ENCODE measurements at regions not wholly inside any gene's neighbourhood (a gene's known extent, or its start where the extent isn't known, plus 50 kb on each side); places are given as distances from the start of the nearest gene placed in this dataset.

DNA sequence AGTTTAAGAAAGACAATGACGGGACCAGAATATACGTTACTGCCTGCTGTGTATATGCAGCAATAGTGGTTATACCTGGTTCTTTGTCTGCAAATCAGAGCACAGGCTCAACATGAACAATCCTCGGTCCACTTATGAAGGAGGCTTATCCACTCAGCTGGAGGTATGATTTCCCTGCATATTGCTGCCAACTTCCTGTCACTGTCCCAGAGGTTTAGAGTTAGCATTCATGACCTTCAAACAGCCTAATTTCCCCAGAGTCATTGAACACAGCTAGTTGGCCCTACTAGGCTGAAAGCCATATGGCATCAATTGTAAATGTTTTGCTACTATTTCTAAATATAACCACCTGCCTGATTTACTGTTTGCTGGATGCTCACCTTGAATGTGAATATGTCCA lies 224.9 kb upstream of the ZNF717 start:
- DNase-seq (ENCODE audit: low read depth in 2 of 2): no peak

DNA sequence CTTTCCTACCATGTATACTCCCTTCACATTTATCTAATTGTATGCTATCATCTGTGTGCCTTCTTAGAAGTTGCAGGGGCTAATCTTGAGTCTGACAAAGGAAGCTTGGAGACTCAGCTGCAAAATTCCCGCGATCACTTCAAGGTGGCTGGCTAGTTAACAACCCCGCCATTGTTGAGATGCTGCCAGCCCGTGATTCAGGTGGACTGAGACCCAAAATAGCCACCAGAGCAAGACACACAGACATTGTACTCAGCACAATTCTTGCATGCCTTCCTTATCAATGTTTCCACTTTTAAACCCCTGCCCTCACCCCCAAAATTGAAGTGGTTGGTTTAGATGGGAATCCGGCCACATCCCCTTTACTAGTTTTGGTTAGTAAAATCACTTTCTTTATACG lies 225.8 kb upstream of the ZNF717 start:
- no peak for DNase-seq (ENCODE audit: low read depth in 2 of 2)

DNA sequence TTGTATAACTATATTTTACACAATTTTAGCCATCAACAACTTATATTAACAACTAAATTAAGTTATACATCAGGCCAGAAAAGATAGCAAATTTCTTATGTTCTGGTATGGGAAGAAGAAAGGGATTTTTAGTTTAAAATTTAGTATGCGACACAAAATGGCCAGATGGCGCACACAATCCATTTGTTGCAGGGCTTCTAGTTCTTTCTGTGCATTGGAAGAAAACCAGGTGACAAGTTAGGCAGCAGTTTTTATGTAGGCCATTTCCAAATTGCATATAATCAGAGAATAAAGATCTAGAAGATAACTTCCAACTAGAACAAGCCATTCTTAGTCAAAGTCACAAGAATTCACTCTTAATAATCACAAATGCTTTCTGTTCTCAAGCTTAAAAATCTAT lies 230.1 kb upstream of the ZNF717 start:
- no peak for DNase-seq (ENCODE audit: low read depth in 2 of 2)

GRCh38 chr3:76016111-76016510 lies 230.8 kb upstream of the ZNF717 start:
- no peak for DNase-seq (ENCODE audit: low read depth in 2 of 2)

- no peak for DNase-seq (ENCODE audit: low read depth in 2 of 2)
Observed at GRCh38 chr3:76016769-76017439, 231.6 kb upstream of the ZNF717 start.

DNA sequence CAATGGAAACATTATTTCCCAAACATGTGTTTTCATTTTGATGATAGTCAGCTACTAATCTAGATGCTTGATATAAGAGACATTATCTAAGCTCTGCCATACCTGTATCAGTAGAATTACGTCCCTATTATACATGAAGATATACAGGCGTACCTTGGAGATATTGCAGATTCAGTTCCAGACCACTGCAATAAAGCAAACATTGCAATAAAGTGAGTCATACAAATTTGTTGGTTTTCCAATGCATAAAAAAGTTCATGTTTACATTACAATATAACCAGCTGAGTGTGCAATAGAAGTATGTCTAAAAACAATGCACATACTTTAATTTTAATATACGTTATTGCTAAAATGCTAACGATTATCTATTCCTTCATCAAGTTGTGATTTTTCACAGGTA lies 236.0 kb upstream of the ZNF717 start:
- no peak for DNase-seq (ENCODE audit: low read depth in 2 of 2)

DNA sequence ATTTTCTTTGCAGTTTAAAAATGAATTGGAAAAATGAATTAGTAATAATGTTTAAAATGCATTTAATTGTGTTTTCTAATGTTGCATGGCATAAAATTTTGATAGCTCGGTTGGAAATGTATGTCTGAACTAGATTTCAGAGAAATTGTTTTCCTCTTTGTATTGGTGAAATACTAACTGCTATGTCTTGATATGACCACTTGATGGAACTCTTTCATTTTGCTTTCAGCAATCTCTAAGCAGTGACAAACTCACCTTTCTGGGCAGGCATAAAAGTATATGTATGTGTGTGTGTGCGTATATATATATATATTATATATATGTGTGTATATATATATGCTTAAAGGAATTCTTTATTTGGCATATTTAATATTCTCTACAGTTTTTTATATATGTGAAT lies 239.3 kb upstream of the ZNF717 start:
- DNase-seq (ENCODE audit: low read depth in 2 of 2): no peak

- DNase-seq (ENCODE audit: low read depth in 2 of 2): no peak
Observed at GRCh38 chr3:76025561-76025960, 240.2 kb upstream of the ZNF717 start.

GRCh38 chr3:76026379-76026778 lies 241.0 kb upstream of the ZNF717 start:
- DNase-seq (ENCODE audit: low read depth in 2 of 2): no peak

DNA sequence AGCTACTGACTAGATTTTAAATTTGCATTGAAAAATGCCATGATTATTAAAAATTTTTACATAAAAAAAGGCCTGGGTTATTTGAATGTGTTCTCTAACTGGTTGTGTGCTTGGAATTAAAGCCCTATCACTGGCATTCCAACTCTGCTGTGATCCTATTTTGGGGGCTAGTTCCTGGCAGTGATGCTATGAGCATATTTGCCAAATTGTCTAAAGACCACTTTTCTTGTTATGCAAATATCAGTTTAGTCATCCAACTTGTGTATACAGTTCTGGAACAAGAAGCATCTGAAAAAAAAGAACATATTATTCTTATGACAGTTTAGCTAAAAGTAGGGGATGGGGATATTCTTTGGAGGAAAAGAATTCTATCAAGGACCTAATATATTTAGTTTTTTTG lies 243.4 kb upstream of the ZNF717 start:
- no peak for DNase-seq (ENCODE audit: low read depth in 2 of 2)

DNA sequence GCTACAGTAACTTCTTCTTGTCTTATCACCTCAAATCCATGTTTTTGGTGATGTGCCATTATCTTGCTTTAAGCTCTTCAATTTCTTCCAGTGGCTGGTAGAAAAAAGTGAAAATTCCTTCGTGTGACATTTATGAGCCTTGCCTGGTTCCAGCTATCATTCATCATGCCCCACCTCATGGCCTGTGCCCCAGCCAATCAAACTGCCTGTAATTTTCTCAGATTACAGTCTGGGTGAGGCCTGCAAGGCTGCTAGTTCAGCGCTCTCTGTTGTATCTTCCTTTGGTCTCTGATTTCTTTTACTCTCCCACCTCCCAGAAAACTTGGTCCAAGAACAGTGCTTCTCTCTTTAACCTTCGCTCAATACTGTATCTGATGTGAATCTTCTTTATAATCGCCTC lies 249.3 kb upstream of the ZNF717 start:
- DNase-seq (ENCODE audit: low read depth in 2 of 2): no peak

- no peak for DNase-seq (ENCODE audit: low read depth in 2 of 2)
Observed at GRCh38 chr3:76035117-76035516, 249.8 kb upstream of the ZNF717 start.

DNA sequence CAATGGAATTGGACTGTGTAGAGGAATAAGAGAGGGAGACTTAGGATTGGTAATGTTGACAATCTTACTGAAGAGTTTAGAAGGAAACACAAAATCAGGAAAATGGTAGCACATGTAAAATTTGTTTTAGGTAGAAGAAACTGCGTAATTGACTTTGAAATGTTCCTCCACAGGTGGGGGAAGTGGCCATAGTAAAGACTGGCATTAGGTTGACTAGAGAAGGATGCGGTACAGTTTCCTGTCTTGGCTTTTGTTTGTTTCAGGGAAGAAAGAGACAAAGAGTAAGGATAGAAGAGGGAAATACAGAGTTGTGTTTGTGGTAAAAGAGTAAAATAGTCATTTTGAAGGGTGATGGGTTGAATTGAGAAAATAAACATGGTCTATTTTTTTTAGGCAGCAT lies 253.6 kb upstream of the ZNF717 start:
- no peak for DNase-seq (ENCODE audit: low read depth in 2 of 2)

GRCh38 chr3:76039431-76039830 lies 254.1 kb upstream of the ZNF717 start:
- DNase-seq (ENCODE audit: low read depth in 2 of 2): no peak

GRCh38 chr3:76040946-76041345 lies 255.6 kb upstream of the ZNF717 start:
- DNase-seq (ENCODE audit: low read depth in 2 of 2): no peak

DNA sequence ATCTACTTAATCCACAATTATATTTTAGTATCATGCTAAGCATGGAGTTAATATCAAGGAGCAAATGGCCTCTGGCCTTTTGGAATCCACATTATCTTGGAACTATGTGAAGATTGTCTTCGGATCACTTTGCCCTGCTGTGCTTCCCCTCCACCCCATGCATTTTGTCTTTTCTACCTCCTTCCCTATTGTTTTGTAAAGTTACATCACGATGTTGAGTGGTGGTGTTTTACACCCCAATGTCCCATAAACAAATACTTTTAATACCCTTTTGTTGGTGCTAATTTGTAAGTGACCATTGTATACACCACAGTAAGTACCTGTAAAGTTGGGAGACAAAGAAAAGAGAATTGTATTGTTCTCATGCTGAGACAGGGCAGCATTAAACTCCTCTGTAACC lies 258.4 kb upstream of the ZNF717 start:
- no peak for DNase-seq (ENCODE audit: low read depth in 2 of 2)

- no peak for DNase-seq (ENCODE audit: low read depth in 2 of 2)
Observed at GRCh38 chr3:76044601-76045600, 259.6 kb upstream of the ZNF717 start.

DNA sequence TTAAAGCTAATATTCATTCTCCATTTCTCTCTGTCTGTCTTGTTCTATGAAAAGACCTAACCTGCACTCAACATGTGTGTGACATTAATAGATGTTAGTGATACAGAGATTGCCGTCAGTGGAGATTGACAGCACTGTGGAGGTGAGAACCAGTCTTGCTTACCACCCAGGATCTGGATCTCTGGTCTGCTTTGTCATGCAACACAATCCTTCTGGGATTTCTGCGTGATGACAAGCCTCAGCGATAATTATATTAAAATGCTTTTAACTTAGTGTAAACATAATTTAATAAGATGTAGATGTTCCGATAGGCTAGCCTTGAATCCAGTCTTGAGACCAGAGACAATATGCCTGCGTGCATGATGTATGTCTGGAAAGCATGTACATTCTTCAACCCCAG lies 262.0 kb upstream of the ZNF717 start:
- DNase-seq (ENCODE audit: low read depth in 2 of 2): no peak

DNA sequence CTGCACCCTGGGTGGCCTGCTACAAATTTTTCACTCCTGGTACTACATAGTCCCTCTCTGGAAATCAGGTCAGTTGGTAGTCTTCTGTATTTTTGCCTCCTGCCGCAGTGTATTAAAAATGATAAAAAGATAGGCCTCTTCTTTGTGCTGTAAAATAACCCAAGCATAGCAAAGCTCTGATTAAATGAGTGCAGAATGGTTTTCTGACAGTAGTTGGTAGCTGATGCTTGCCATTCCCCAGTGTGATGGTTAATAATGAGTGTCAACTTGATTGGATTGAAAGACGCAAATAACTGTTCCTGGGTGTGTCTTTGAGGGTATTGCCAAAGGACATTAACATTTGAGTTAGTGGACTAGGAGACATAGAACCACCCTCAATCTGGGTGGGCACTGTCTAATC lies 264.4 kb upstream of the ZNF717 start:
- DNase-seq (ENCODE audit: low read depth in 2 of 2): no peak

DNA sequence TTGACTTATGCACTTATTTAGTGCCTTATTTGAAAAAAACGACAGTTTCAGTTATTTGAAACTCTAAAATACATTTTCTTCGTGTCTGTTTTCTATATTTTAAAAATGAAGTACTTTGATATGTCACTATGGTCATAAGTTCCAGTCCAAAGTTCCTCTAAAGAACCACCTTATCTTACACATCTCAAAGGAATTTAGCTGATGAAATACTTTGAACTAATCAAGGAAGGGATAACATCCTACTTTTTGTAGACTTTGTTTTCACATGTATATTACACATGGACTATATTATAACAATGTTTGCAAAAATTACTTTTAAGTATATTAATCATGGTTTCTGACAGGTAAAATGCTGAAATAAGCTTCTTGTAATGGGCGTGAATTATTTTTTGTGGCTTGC lies 265.8 kb upstream of the ZNF717 start:
- no peak for DNase-seq (ENCODE audit: low read depth in 2 of 2)

GRCh38 chr3:76054404-76054803 lies 269.1 kb upstream of the ZNF717 start:
- DNase-seq (ENCODE audit: low read depth in 2 of 2): no peak

DNA sequence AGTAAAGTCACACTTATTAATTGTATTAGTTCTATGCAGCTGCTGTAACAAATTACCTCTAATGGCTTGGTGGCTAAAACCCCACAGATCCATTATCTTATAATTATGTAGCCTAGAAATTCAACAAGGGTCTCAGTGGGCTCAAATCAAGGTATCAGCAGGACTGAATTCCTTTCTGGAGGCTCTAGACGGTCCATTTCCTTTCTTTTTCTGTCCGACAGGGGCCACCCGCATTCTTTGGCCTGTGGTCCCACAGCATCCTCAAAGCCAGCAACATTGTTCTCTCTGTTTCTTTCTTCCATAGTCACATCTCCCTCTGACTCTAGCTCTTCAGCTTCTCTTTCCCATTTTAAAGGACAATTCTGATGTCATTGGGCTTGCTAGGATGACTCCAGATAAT lies 276.3 kb upstream of the ZNF717 start:
- DNase-seq (ENCODE audit: low read depth in 2 of 2): no peak

- no peak for DNase-seq (ENCODE audit: low read depth in 2 of 2)
Observed at GRCh38 chr3:76063019-76063418, 277.7 kb upstream of the ZNF717 start.

All from fibroblast of skin of left biceps (primary cell).